ENCODE measurements at regions not wholly inside any gene's neighbourhood (a gene's known extent, or its start where the extent isn't known, plus 50 kb on each side); places are given as distances from the start of the nearest gene placed in this dataset.

DNA sequence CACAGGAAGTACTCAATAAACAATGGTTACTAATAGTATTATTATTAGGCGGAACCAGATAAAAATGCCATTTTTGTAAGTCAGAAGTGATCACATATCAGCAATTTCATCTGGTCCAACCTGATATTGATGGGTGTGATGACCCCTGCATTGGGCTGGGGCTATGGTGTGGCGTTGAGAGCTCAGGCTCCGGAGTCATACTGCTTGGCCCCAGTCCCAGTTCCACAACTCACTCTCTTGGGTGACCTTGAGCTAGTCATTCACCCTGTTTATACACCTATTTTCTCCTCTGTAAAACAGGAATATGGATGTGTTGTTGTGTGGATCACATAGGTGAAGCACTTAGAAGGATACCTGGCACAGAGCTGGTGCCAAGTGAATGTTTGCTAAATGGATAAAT lies 229.4 kb upstream of the POU3F1 start:
- H4K20me1 ChIP-seq (replicated peaks; ENCODE audit: control insufficient read depth, insufficient read depth, low read length), result no peaks in the 10 kb centered on the region
- 24% methylated on average over 3 of the region's 3 CpGs for WGBS (ENCODE audit: insufficient coverage, low coverage, missing lambda C conversion rate)
- no peaks in the 10 kb centered on the region for H3K9me3 ChIP-seq (replicated peaks; ENCODE audit: control insufficient read depth, insufficient read depth, low read depth, low read length)
- in situ Hi-C loops (cut with MboI) (no loop called here), intact Hi-C loops (cut with micrococcal nuclease) (no loop called here)
- no peak overlapping the region for H3K27ac ChIP-seq (ENCODE audit: extremely low read depth, low read depth, low read length)
- H3K4me2 ChIP-seq (ENCODE audit: insufficient read depth, low read length), result no peak overlapping the region
- TF ChIP-seq NFE2 (IDR thresholded peaks at IDR 0.05; ENCODE audit: low read depth) (peak; percentile 24; the same call in 1 of the 2 replicates), NFIC (IDR thresholded peaks at IDR 0.05) (peak; percentile 49; the same call in 1 of the 2 replicates), ESRRA (IDR thresholded peaks at IDR 0.05; ENCODE audit: borderline replicate concordance, low read depth) (peak; percentile 73), IFI16 (CRISPR knock-in tag; IDR thresholded peaks at IDR 0.05) (no peak)
- ATAC-seq (peak; percentile 60; the same call in 2 of the 3 replicates), DNase-seq (ENCODE audit: extremely low read depth in 1 of 4, low spot score in 3 of 4) (peak in 1 of 4 experiments; percentile 31), FAIRE-seq (no peak)
- no peak overlapping the region for H3K9ac ChIP-seq (ENCODE audit: insufficient read depth in 1 of 2, low read depth in 2 of 2, low read length in 2 of 2)
- ChIA-PET POLR2A (interaction anchor here (0.5 to 1.9 kb wide), 3 partner anchors 9 to 976 kb away, joined by 3 to 8 read pairs (median 3); no protein-coding TSS in a partner anchor), CTCF (ENCODE audit: low intra/inter-chr PET ratio) (no interaction called here)
- BruUV-seq (replicated peaks), result no TSS peak
- H3K4me1 ChIP-seq (replicated peaks in 1 of 2; ENCODE audit: control insufficient read depth in 2 of 2, insufficient read depth in 2 of 2, low read length in 2 of 2), result peaks cover 0 to 5% of the 10 kb centered on the region in 2 experiments; a peak in 1 of 5 replicates
- 0 out of 5 replicates have a peak, but pooled peaks cover 0 to 7% of the 10 kb centered on the region in 2 experiments for H3K27me3 ChIP-seq (ENCODE audit: control insufficient read depth in 2 of 2, insufficient read depth in 2 of 2, low read length in 2 of 2)
- H3K36me3 ChIP-seq (ENCODE audit: control insufficient read depth, insufficient read depth, low read length), result no peaks in the 10 kb centered on the region
- no peak overlapping the region for H2AFZ ChIP-seq (ENCODE audit: low read depth, low read length)
- no peaks in the 10 kb centered on the region for H3K9me1 ChIP-seq (ENCODE audit: control insufficient read depth, insufficient read depth, low read length)
- no peaks in the 10 kb centered on the region for H3K79me2 ChIP-seq (ENCODE audit: control insufficient read depth, insufficient read depth, low read length)
- H3K4me3 ChIP-seq, result no peak overlapping the region

DNA sequence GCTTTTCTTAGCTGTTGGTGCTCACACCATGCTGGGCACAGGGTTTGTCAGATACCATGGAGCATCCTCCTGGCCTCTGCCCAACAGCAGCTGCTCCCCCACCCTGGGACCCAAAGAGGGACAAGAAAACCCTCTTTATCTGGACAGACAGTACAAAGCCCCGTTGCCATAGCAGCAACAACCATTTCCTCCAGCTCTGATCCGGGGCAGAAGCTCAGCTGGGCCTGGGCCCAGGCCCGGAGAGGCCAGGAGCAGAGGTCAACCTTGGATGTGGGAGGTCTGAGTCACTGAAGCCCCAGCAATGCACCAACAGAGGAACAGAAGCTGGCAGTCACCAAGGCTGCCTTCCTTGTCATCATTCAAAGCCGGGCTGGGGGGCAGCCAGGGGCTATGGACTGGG lies 228.4 kb upstream of the POU3F1 start:
- intact Hi-C loops (cut with micrococcal nuclease), result no loop called here
- in situ Hi-C loops (cut with MboI), result no loop called here
- ChIA-PET POLR2A (interaction anchor here (1.9 kb wide), 1 partner anchor 10 kb away, joined by 8 read pairs; no protein-coding TSS in a partner anchor), CTCF (ENCODE audit: low intra/inter-chr PET ratio) (no interaction called here)
- no TSS peak for BruUV-seq (replicated peaks)
- Histone ChIP-seq H3K27ac (ENCODE audit: extremely low read depth, low read depth, low read length) (no peak overlapping the region), H3K9me1 (ENCODE audit: control insufficient read depth, insufficient read depth, low read length) (no peaks in the 10 kb centered on the region), H3K79me2 (ENCODE audit: control insufficient read depth, insufficient read depth, low read length) (no peaks in the 10 kb centered on the region), H3K9me3 (replicated peaks; ENCODE audit: control insufficient read depth, insufficient read depth, low read depth, low read length) (no peaks in the 10 kb centered on the region), H3K36me3 (ENCODE audit: control insufficient read depth, insufficient read depth, low read length) (no peaks in the 10 kb centered on the region), H2AFZ (ENCODE audit: low read depth, low read length) (no peak overlapping the region), H3K27me3 (ENCODE audit: control insufficient read depth in 2 of 2, insufficient read depth in 2 of 2, low read length in 2 of 2) (peaks cover 3 to 7% of the 10 kb centered on the region in 2 experiments; a peak in 1 of 5 replicates), H3K4me1 (replicated peaks in 1 of 2; ENCODE audit: control insufficient read depth in 2 of 2, insufficient read depth in 2 of 2, low read length in 2 of 2) (peaks cover 0 to 8% of the 10 kb centered on the region in 2 experiments; a peak in 1 of 5 replicates), H3K4me3 (no peak overlapping the region), H4K20me1 (replicated peaks; ENCODE audit: control insufficient read depth, insufficient read depth, low read length) (no peaks in the 10 kb centered on the region), H3K9ac (ENCODE audit: insufficient read depth in 1 of 2, low read depth in 2 of 2, low read length in 2 of 2) (no peak overlapping the region), H3K4me2 (ENCODE audit: insufficient read depth, low read length) (no peak overlapping the region)
- TF ChIP-seq MCM5 (IDR thresholded peaks at IDR 0.05; ENCODE audit: low read depth), result no peak
- TF ChIP-seq RFX1 (IDR thresholded peaks at IDR 0.05), result peak; percentile 78
- TF ChIP-seq JUND (IDR thresholded peaks at IDR 0.05; ENCODE audit: borderline replicate concordance, low read depth, low read length), result peak; percentile 34; the same call in 1 of the 2 replicates
- TF ChIP-seq JUND (tag; IDR thresholded peaks at IDR 0.05; ENCODE audit: borderline replicate concordance, low read depth, low read length), result no peak
- WGBS (ENCODE audit: insufficient coverage, low coverage, missing lambda C conversion rate), result 11% methylated on average over 4 of the region's 4 CpGs
- ATAC-seq (peak; percentile 39; the same call in 2 of the 3 replicates), FAIRE-seq (no peak), DNase-seq (ENCODE audit: extremely low read depth in 1 of 4, low spot score in 3 of 4) (peak in 2 of 4 experiments; percentile 37)

All from K562 (cell line).